IPS DF 6.9 (cell line): ENCODE measurements at regions not wholly inside any gene's neighbourhood (a gene's known extent, or its start where the extent isn't known, plus 50 kb on each side); places are given as distances from the start of the nearest gene placed in this dataset.
A peak's percentile ranks its signal among the peaks of the same experiment; 100 is the strongest.

Experiments used
- DNase-seq: peaks from one replicate; pipeline ENCODE4 v3.0.0-alpha.2; 2013; ENCODE audit warnings: low read depth, low spot score
- H3K27ac ChIP-seq: one replicate; pipeline ENCODE4 v1.5.1; 2013; ENCODE audit warnings: low read length, control low read depth
- H3K27me3 ChIP-seq: 2 replicates; pipeline ENCODE4 v1.6.1; 2013; ENCODE audit warnings: mild to moderate bottlenecking, low read length; ENCODE audit not compliant: control insufficient read depth, insufficient read depth
- H3K36me3 ChIP-seq: 2 replicates; pipeline ENCODE4 v1.6.1; 2013; ENCODE audit warnings: low read length; ENCODE audit not compliant: control insufficient read depth, insufficient read depth
- H3K4me1 ChIP-seq: 2 replicates; pipeline ENCODE4 v1.6.1; 2013; ENCODE audit warnings: low read length; ENCODE audit not compliant: control insufficient read depth, insufficient read depth
- H3K4me3 ChIP-seq: 2 replicates; pipeline ENCODE4 v1.5.1; 2013; ENCODE audit warnings: mild to moderate bottlenecking, low read length
- H3K9me3 ChIP-seq: 2 replicates; pipeline ENCODE4 v1.6.1; 2013; ENCODE audit warnings: low read length, inconsistent platforms; ENCODE audit not compliant: control insufficient read depth, insufficient read depth
- WGBS: extraction: QIAGEN DNeasy Blood & Tissue Kit; methylation state at CpG from one replicate; pipeline ENCODE4 v1.1.7; 2013; ENCODE audit warnings: mixed read lengths, missing lambda C conversion rate; ENCODE audit not compliant: insufficient read length, insufficient coverage; 5-methylcytosine and 5-hydroxymethylcytosine counted together

DNA sequence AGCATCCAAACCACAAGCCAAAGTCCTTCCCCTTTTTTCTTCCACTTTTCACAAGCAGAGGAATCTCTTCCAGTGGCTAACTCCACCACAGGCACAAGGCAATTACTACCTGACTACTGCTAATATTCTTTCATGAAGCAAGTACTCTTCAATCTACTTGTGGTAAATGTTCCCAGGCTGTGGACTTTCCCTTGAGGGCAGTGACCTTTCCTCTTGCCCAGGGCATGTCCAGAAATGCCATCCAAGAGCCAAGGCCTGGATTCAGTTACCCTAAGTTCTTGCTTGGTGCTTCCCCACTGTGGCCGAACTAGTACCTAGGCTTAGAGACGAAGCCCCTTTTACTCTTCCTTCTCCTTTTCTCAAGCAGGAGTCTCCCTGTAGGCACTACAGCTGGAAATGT is 400.7 kb downstream of the DCAF12L2 start:
- Histone ChIP-seq H3K4me1 (no peaks in the 10 kb centered on the region), H3K27me3 (no peaks in the 10 kb centered on the region), H3K27ac (no peak overlapping the region), H3K4me3 (no peak overlapping the region), H3K9me3 (no peaks in the 10 kb centered on the region), H3K36me3 (no peaks in the 10 kb centered on the region)
- no CpG with 5 or more reads among the region's 2 CpGs for WGBS
- no peak for DNase-seq

DNA sequence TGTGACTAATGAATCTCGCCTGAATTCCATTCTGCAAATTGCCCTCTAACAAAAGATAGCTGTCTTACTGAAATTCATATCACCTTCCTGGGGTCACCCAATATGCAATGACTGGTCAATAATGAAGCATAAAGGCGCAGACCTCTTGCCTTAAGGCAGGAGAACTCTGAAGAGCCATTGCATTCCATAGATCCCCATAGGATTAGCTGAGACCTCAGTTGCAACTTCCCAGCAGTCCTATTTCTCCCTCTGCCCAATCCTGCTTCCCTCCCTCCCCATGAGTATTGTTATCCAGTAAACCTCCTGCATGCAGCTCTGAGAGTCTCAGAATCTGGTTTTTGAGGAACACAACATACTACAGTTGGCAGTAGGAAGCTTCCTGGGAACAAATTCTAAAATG is 396.5 kb downstream of the DCAF12L2 start:
- Histone ChIP-seq H3K27me3 (no peaks in the 10 kb centered on the region), H3K4me1 (no peaks in the 10 kb centered on the region), H3K4me3 (no peak overlapping the region), H3K27ac (no peak overlapping the region), H3K9me3 (no peaks in the 10 kb centered on the region), H3K36me3 (no peaks in the 10 kb centered on the region)
- no CpG with 5 or more reads among the region's 2 CpGs for WGBS
- DNase-seq: no peak

DNA sequence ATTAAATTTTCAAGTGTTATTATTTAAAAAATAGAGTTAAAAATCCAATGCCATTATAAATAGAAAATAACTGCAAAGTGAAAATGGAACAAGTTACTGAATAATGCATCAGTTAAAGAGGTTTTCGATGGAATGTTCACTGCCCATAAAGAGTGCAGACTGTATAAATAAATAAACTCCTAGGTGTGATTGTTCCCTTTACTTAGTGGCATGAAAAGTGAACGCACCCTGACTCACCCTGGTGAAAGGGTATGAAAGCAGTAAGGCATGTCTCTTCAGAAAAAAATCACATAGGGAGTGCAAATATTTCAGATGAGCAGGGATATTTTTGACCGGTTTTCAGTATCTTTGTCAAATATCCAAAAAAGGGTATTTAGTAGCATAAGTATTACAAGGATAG is 387.8 kb downstream of the DCAF12L2 start:
- no peak overlapping the region for H3K27ac ChIP-seq

DNA sequence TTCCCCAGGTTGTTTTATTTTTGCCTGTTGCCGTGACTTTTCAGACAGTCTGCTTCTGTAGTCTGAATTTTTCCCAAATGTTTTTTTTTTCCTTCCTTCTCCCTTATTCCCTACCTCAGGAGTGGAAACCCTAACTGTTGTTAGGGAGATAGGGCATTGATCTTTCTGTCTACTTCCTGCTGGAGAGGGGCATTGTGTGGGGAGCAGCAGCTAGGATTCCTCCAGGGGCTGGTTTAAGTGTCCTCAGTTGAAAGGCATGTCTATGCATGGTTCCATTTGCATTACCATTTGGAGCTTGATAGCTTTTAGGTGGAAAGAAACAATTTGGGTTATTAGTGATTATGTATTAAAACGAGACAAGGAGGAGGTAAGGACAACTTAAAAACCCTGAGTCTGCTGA is 383.9 kb downstream of the DCAF12L2 start:
- Histone ChIP-seq H3K9me3 (no peaks in the 10 kb centered on the region), H3K27me3 (no peaks in the 10 kb centered on the region), H3K4me3 (no peak overlapping the region), H3K4me1 (no peaks in the 10 kb centered on the region), H3K36me3 (no peaks in the 10 kb centered on the region), H3K27ac (no peak overlapping the region)
- DNase-seq: no peak
- WGBS: no CpG with 5 or more reads among the region's 2 CpGs

More for the DNA sequence above, 387.8 kb downstream of the DCAF12L2 start:
- DNase-seq: no peak
- Histone ChIP-seq H3K4me3 (no peak overlapping the region), H3K9me3 (no peaks in the 10 kb centered on the region), H3K36me3 (no peaks in the 10 kb centered on the region), H3K4me1 (no peaks in the 10 kb centered on the region), H3K27me3 (no peaks in the 10 kb centered on the region)
- WGBS: no CpG with 5 or more reads among the region's 3 CpGs

DNA sequence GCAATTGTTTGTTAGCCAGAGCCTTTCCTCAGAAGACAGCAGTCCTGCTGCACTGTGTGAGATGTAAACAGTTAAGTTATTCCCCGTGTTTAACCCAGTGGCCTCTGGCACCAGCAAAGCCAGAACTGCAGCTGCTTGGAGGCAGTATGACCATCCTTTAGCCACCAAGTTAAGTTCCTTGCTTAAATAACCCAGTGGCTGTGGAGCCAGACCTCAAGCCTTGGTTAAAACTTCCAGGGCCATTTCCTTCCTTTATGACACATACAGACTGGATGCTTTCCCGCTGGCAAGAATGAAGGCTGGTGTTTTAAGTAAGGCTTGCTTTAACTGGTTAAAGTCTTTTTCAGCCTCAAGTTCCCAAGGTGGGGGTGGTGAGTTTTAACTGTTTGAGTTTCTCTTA is 379.8 kb downstream of the DCAF12L2 start:
- Histone ChIP-seq H3K4me3 (no peak overlapping the region), H3K27me3 (no peaks in the 10 kb centered on the region), H3K27ac (no peak overlapping the region), H3K9me3 (no peaks in the 10 kb centered on the region), H3K36me3 (no peaks in the 10 kb centered on the region), H3K4me1 (no peaks in the 10 kb centered on the region)
- no peak for DNase-seq
- WGBS: no CpG with 5 or more reads among the region's 2 CpGs

DNA sequence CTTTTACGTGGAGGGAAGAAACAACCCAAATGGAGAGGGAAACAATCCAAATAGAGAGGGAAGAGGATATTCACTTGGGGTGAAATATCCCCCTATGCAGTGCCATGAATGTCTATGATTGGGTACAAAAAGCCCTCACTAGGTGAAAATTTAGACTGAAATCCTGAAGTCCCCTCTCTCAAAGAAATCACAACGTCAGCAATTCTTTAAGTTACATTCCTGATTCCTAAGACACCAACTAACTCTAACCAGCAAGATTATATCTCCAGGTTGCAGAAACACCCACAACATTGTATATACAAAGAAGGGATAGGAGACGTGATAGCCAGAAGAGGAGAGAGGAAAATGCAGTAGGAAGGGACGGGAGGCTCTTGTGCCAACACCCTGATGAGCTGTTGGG is 374.3 kb downstream of the DCAF12L2 start:
- Histone ChIP-seq H3K4me1 (no peaks in the 10 kb centered on the region), H3K9me3 (no peaks in the 10 kb centered on the region), H3K27ac (no peak overlapping the region), H3K36me3 (no peaks in the 10 kb centered on the region), H3K4me3 (no peak overlapping the region), H3K27me3 (no peaks in the 10 kb centered on the region)
- no peak for DNase-seq
- no CpG with 5 or more reads among the region's 4 CpGs for WGBS

DNA sequence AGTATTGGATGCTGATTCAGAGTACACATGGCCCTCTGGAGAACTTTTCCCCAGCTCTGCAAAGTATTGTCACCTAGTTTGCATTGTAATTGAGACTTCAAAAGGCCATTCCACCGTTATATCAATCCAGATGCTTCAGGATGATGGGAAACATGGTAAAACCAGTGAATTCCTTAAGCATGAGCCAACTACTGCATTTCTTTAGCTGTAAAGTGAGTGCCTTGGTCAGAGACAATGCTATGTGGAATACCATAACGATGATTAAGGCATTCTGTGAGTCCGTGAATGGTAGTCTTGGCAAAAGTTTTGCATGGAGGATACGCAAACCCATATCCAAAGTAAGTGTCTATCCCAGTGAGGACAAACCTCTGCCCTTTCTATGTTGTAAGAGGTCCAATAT is 355.2 kb downstream of the DCAF12L2 start:
- Histone ChIP-seq H3K4me1 (no peaks in the 10 kb centered on the region), H3K36me3 (no peaks in the 10 kb centered on the region), H3K27me3 (no peaks in the 10 kb centered on the region), H3K9me3 (no peaks in the 10 kb centered on the region), H3K4me3 (no peak overlapping the region), H3K27ac (no peak overlapping the region)
- WGBS: no CpG with 5 or more reads among the region's 4 CpGs
- no peak for DNase-seq

DNA sequence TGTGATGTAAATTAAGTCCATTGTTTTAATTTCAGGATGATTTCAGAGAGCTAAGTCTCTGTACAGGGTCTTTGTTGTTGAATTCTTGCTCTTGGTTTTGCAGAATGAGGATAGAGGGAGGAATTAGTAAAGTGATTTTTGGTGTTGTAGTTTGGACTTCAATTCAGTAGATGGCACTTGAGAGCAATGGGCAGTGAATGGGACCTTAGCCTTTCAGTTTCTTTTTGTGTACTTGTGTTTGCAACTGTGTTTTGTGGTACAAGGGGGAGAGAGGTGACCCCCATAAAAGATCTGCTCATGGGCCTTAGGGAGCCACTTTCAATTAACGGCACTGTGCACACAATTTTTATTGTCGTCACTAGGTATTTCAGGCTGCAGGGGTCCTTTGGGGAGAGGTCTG is 340.0 kb downstream of the DCAF12L2 start:
- no peak overlapping the region for H3K4me3 ChIP-seq
- H3K27me3 ChIP-seq: no peaks in the 10 kb centered on the region
- no peaks in the 10 kb centered on the region for H3K9me3 ChIP-seq
- no peaks in the 10 kb centered on the region; the same call in 1 of the 2 replicates for H3K4me1 ChIP-seq
- peak; percentile 0 for DNase-seq
- H3K36me3 ChIP-seq: no peaks in the 10 kb centered on the region
- WGBS: no CpG with 5 or more reads among the region's 2 CpGs
- H3K27ac ChIP-seq: no peak overlapping the region

DNA sequence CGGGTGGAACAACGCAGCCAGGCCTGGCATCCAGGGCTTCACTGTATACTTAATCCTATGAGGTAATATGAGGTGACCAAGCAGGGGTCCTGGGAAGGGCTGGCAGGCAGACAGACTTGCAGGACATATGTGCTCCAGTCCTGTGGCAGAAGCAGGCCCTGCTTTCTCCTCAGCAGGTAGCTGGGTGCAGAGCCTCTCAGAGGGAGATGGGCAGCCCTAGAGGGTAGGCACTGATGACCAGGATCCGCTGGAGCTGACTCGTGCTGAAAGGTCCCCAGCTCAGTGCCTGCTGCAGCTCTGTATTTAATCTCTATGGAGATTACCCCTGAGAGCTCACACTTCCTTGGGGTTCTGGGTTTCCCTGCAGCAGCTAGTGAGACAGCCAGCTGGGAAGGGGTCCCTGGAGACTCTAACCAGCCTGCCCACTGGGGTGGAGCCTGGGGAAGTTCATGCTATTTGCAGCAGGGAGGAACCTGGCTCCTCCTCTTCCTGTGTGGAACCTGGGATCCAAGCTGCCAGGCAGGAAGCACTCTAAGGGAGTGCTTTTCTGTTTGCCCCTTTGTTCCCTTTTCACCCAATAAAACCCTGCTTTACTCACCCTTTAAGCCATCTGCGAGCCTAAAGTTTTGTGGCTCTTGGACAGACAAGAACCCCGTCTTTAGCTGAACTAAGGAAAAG is 339.2 kb downstream of the DCAF12L2 start:
- H3K36me3 ChIP-seq: no peaks in the 10 kb centered on the region
- H3K27me3 ChIP-seq: no peaks in the 10 kb centered on the region
- no peaks in the 10 kb centered on the region for H3K9me3 ChIP-seq
- no peak for DNase-seq
- no peak overlapping the region for H3K4me3 ChIP-seq
- H3K27ac ChIP-seq: no peak overlapping the region
- no peaks in the 10 kb centered on the region; the same call in 1 of the 2 replicates for H3K4me1 ChIP-seq
- no CpG with 5 or more reads among the region's 6 CpGs for WGBS

DNA sequence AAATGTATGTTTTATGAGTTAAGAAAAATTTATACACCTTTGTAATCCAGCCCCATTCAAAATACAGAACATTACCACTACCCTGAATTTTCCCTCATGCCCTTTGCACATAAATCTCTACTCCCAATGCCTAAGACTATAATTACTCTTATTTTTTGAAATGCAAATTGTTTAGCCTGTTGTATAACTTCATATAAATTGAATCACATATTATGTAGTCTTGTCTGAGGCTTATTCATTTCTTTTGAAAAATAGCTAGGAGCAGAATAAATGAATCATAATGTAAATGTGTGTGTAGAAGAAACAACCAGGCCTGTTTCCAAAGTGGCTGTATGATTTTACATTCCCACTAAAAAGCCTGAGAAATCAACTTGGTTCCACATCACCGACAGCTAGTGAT is 319.8 kb downstream of the DCAF12L2 start:
- Histone ChIP-seq H3K27me3 (no peaks in the 10 kb centered on the region), H3K4me3 (no peak overlapping the region), H3K4me1 (no peaks in the 10 kb centered on the region), H3K27ac (no peak overlapping the region), H3K9me3 (no peaks in the 10 kb centered on the region), H3K36me3 (no peaks in the 10 kb centered on the region)
- DNase-seq: no peak
- WGBS: no CpG with 5 or more reads among the region's 1 CpG

DNA sequence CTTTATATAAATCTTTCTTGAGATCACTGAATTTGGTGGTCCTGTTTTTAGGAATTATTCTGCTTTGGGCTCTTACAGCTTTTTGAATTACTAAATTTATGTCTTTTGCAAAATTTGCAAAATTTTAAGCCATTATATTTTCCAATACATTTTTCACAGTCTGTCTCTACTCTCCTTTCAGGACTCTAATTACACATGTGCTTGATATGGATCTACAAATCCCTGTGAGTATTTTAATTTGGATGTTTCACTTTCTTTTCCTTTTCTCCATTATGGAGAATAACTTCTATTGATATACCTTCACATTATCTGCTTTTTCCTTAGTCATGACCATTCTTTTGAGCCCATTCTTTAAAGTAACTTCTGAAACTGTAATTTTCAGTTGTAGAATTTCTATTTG is 315.4 kb downstream of the DCAF12L2 start:
- no peak for DNase-seq
- no peaks in the 10 kb centered on the region for H3K27me3 ChIP-seq
- no peak overlapping the region for H3K4me3 ChIP-seq
- H3K4me1 ChIP-seq: no peaks in the 10 kb centered on the region
- no peaks in the 10 kb centered on the region for H3K9me3 ChIP-seq
- H3K27ac ChIP-seq: no peak overlapping the region
- H3K36me3 ChIP-seq: no peaks in the 10 kb centered on the region
